Lung (tissue), 11 donors: ENCODE measurements at regions not wholly inside any gene's neighbourhood (a gene's known extent, or its start where the extent isn't known, plus 50 kb on each side); places are given as distances from the start of the nearest gene placed in this dataset.

Experiments used
- ATAC-seq: fragments of 200-7000 bp; cut with Tn5 transposase; one replicate; pipeline ENCODE4 v1.9.1; 2020; ENCODE audit warnings: moderate number of reproducible peaks; ENCODE audit not compliant: insufficient read depth, low FRiP score
- DNase-seq, 3 donors: peaks; one replicate each; pipeline ENCODE4 v3.0.0-alpha.2; 2013 to 2017
- H3K27ac ChIP-seq, 2 donors: one replicate each; pipeline ENCODE4 v1.5.1; 2013; ENCODE audit warnings: mild to moderate bottlenecking in 2 of 2, moderate library complexity in 2 of 2, control low read depth in 1 of 2, inconsistent platforms in 1 of 2, low read depth in 1 of 2, low read length in 1 of 2
- H3K27me3 ChIP-seq, 3 donors: one replicate each; pipeline ENCODE4 v1.5.1; 2013; ENCODE audit warnings: low read length in 2 of 3; ENCODE audit not compliant: control insufficient read depth in 3 of 3, insufficient read depth in 3 of 3
- H3K36me3 ChIP-seq, 4 donors: one replicate each; pipeline ENCODE4 v1.5.1; 2013; ENCODE audit warnings: low read length in 4 of 4, mild to moderate bottlenecking in 1 of 4, moderate library complexity in 1 of 4; ENCODE audit not compliant: control insufficient read depth in 4 of 4, insufficient read depth in 4 of 4
- H3K4me1 ChIP-seq, 5 donors: one replicate each; pipeline ENCODE4 v1.5.1; 2013; ENCODE audit warnings: low read length in 5 of 5, mild to moderate bottlenecking in 2 of 5, moderate library complexity in 1 of 5; ENCODE audit not compliant: control insufficient read depth in 5 of 5, insufficient read depth in 5 of 5
- H3K4me3 ChIP-seq: one replicate; pipeline ENCODE4 v1.5.1; 2013; ENCODE audit warnings: mild to moderate bottlenecking, control low read depth, moderate library complexity
- H3K9ac ChIP-seq, 2 donors: one replicate each; pipeline ENCODE4 v1.5.1; 2013; ENCODE audit warnings: low read length in 2 of 2, control low read depth in 1 of 2; ENCODE audit not compliant: insufficient read depth in 1 of 2
- H3K9me3 ChIP-seq, 4 donors: one replicate each; pipeline ENCODE4 v1.5.1; 2013; ENCODE audit warnings: low read length in 3 of 4, mild to moderate bottlenecking in 1 of 4, moderate library complexity in 1 of 4; ENCODE audit not compliant: control insufficient read depth in 4 of 4, insufficient read depth in 3 of 4
- WGBS, 2 donors: extraction: QIAGEN DNeasy Blood & Tissue Kit; methylation state at CpG; one replicate each; pipeline ENCODE4 v1.1.7; 2013; 5-methylcytosine and 5-hydroxymethylcytosine counted together
- TF ChIP-seq, protein P1 (sequence below): IDR thresholded peaks from 2 replicates; pipeline ENCODE4 v1.5.1; 2012; ENCODE audit warnings: mild to moderate bottlenecking; ENCODE audit errors: control extremely low read depth, extremely low read depth
- donor health status: control.
- donor health status: control.
- donor health status: Bipolar disorder and iron deficiency.
- donor health status: healthy.
- donor health status: DM: yes; HTN: yes; CAD: no.

DNA sequence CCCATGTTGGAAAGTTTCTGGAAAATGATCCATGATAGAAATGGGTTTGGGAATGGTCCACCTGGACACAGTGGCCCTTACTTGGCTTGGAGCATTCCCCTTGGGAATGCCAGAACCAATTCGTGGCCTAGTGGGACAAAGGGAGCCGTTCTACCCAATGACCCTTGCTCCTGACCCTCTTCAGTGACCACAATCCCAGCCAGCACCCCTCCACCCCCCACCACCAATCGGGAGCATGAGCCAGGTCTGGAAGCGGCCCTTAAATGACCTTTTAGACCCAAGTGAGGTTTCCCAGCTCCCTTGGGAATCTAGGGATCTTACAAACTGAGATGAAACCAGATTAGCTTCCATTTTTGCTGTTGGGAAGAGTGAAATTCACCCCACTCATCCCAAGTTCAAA, 51.3 kb upstream of the CDON start:
- Histone ChIP-seq H3K4me3 (no peak overlapping the region), H3K27me3 (no peaks in the 10 kb centered on the region), H3K9me3 (no peaks in the 10 kb centered on the region), H3K9ac (no peak overlapping the region), H3K27ac (peak overlapping the region; percentile 90 to 93), H3K36me3 (no peaks in the 10 kb centered on the region), H3K4me1 (peaks cover 8 to 41% (median 22%) of the 10 kb centered on the region in 5 donors)
- TF ChIP-seq, protein P1, sequence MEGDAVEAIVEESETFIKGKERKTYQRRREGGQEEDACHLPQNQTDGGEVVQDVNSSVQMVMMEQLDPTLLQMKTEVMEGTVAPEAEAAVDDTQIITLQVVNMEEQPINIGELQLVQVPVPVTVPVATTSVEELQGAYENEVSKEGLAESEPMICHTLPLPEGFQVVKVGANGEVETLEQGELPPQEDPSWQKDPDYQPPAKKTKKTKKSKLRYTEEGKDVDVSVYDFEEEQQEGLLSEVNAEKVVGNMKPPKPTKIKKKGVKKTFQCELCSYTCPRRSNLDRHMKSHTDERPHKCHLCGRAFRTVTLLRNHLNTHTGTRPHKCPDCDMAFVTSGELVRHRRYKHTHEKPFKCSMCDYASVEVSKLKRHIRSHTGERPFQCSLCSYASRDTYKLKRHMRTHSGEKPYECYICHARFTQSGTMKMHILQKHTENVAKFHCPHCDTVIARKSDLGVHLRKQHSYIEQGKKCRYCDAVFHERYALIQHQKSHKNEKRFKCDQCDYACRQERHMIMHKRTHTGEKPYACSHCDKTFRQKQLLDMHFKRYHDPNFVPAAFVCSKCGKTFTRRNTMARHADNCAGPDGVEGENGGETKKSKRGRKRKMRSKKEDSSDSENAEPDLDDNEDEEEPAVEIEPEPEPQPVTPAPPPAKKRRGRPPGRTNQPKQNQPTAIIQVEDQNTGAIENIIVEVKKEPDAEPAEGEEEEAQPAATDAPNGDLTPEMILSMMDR = no peak
- WGBS, 2 donors = 51 to 78% methylated on average over 4 of the region's 4 CpGs
- DNase-seq (no peak), ATAC-seq (no peak)

- TF ChIP-seq, protein P1 = no peak
- no peaks in the 10 kb centered on the region for H3K9me3 ChIP-seq
- H3K27ac ChIP-seq = peak overlapping the region; percentile 90 to 93
- 39 to 77% methylated on average over 7 of the region's 7 CpGs for WGBS, 2 donors
- no peak overlapping the region for H3K4me3 ChIP-seq
- no peak overlapping the region for H3K9ac ChIP-seq
- peak; percentile 90 for ATAC-seq
- peak; percentile 84 to 88 (median 86) for DNase-seq
- H3K4me1 ChIP-seq = peaks cover 8 to 41% (median 22%) of the 10 kb centered on the region in 5 donors
- no peaks in the 10 kb centered on the region for H3K36me3 ChIP-seq
- no peaks in the 10 kb centered on the region for H3K27me3 ChIP-seq
These were observed 50.9 kb upstream of the CDON start for GRCh38 chr11:126113515-126113957.

DNA sequence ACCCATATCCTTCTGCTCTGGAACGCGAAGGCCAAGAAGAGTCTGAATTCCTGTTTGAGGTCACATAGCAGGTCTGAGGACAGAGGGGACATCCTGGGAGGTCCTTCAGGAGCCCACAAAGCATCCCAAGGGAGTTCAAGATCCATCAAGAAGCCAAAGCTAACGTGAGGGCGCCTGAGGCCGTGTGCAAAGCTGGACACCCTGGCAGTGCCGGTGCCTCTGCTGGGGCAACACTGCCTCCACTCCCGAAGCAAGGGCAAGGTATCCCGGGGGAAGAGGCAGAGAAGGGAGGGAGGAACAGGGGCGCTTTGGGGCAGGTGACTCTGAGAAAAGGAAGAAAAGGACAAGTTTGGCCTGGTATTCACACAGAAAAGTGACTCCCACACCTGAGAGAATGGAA, 50.3 kb upstream of the CDON start:
- Histone ChIP-seq H3K27ac (peak overlapping the region; percentile 26 to 77), H3K4me1 (peaks cover 8 to 41% (median 22%) of the 10 kb centered on the region in 5 donors), H3K27me3 (no peaks in the 10 kb centered on the region), H3K9ac (no peak overlapping the region), H3K4me3 (no peak overlapping the region), H3K36me3 (no peaks in the 10 kb centered on the region), H3K9me3 (no peaks in the 10 kb centered on the region)
- DNase-seq (no peak), ATAC-seq (no peak)
- TF ChIP-seq, protein P1 = no peak
- 71 to 83% methylated on average over 9 of the region's 9 CpGs for WGBS, 2 donors

DNA sequence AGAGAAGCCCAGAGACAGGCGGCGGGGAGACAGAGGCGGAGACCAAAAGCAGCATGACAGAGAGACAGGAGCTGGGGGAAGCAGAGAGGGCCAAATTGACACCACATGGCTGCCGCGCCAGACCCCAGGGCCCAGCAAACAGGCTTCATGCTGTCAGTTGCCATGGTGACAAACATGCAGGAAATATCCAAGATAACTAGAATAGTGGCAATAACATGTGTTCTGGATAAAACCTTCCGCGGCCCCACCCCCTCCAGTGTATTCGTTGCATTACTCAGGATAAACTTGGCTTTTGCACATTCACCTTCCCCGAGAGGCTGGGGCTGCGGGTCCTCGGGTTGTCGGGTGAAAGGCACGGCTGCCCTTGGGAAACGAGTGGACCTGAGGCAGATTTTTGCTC, 49.9 kb upstream of the CDON start:
- Histone ChIP-seq H3K4me1 (peaks cover 8 to 41% (median 22%) of the 10 kb centered on the region in 5 donors), H3K4me3 (no peak overlapping the region), H3K27ac (peak overlapping the region; percentile 5 to 77), H3K9ac (no peak overlapping the region), H3K9me3 (no peaks in the 10 kb centered on the region), H3K36me3 (no peaks in the 10 kb centered on the region), H3K27me3 (no peaks in the 10 kb centered on the region)
- WGBS, 2 donors = 71 to 74% methylated on average over 14 of the region's 14 CpGs
- TF ChIP-seq, protein P1 = no peak
- ATAC-seq = no peak
- peak; percentile 84 to 91 (median 86) for DNase-seq
